Type B pancreatic cell (in vitro differentiated cells): ENCODE measurements at regions not wholly inside any gene's neighbourhood (a gene's known extent, or its start where the extent isn't known, plus 50 kb on each side); places are given as distances from the start of the nearest gene placed in this dataset.

Experiments used
- DNase-seq: peaks from one replicate; pipeline ENCODE4 v3.0.0; 2021; ENCODE audit warnings: mixed read lengths; ENCODE audit not compliant: unreplicated experiment; ENCODE audit errors: extremely low spot score
- H3K27ac Mint-ChIP-seq: 2 replicates; pipeline ENCODE4 v1.8.0; 2021; ENCODE audit warnings: mild to moderate bottlenecking, mixed read lengths
- H3K27me3 Mint-ChIP-seq: 2 replicates; pipeline ENCODE4 v1.8.0; 2021; ENCODE audit warnings: mixed read lengths
- H3K36me3 Mint-ChIP-seq: 2 replicates; pipeline ENCODE4 v1.8.0; 2021; ENCODE audit warnings: mixed read lengths
- H3K4me1 Mint-ChIP-seq: one replicate; pipeline ENCODE4 v1.8.0; 2021; ENCODE audit warnings: mixed read lengths; ENCODE audit not compliant: unreplicated experiment
- H3K4me3 Mint-ChIP-seq: 2 replicates; pipeline ENCODE4 v1.8.0; 2021; ENCODE audit warnings: mild to moderate bottlenecking, mixed read lengths
- H3K9me3 Mint-ChIP-seq: 2 replicates; pipeline ENCODE4 v1.8.0; 2021; ENCODE audit warnings: mixed read lengths
- CTCF ChIP-seq: fragments of 200-600 bp; sonication (generic); conservative IDR thresholded peaks from 2 replicates; pipeline ENCODE4 v1.5.0; 2021; ENCODE audit warnings: antibody characterized with exemption, mild to moderate bottlenecking

GRCh38 chr7:110386006-110386405 lies 704.9 kb upstream of the LRRN3 start:
- no peak for TF ChIP-seq CTCF
- peaks cover 11% of the 10 kb centered on the region for H3K4me1 Mint-ChIP-seq

GRCh38 chr7:110386913-110387312 lies 704.0 kb upstream of the LRRN3 start:
- Mint-ChIP-seq H3K36me3 (no peaks in the 10 kb centered on the region), H3K9me3 (no peaks in the 10 kb centered on the region), H3K4me1 (peaks cover 11% of the 10 kb centered on the region), H3K4me3 (no peak overlapping the region), H3K27ac (no peak overlapping the region), H3K27me3 (no peaks in the 10 kb centered on the region)
- TF ChIP-seq CTCF: no peak
- DNase-seq: no peak

More at GRCh38 chr7:110386006-110386405, 704.9 kb upstream of the LRRN3 start:
- no peak overlapping the region for H3K4me3 Mint-ChIP-seq
- H3K9me3 Mint-ChIP-seq: no peaks in the 10 kb centered on the region
- no peaks in the 10 kb centered on the region for H3K27me3 Mint-ChIP-seq
- no peak for DNase-seq
- no peak overlapping the region for H3K27ac Mint-ChIP-seq
- H3K36me3 Mint-ChIP-seq: no peaks in the 10 kb centered on the region

- Mint-ChIP-seq H3K27ac (no peak overlapping the region), H3K36me3 (no peaks in the 10 kb centered on the region), H3K9me3 (no peaks in the 10 kb centered on the region), H3K4me1 (peaks cover 11% of the 10 kb centered on the region), H3K4me3 (no peak overlapping the region), H3K27me3 (no peaks in the 10 kb centered on the region)
- no peak for DNase-seq
- no peak for TF ChIP-seq CTCF
Measured at GRCh38 chr7:110387689-110388088, 703.2 kb upstream of the LRRN3 start.

- no peak for TF ChIP-seq CTCF
- Mint-ChIP-seq H3K4me1 (peaks cover 11% of the 10 kb centered on the region), H3K9me3 (no peaks in the 10 kb centered on the region), H3K4me3 (no peak overlapping the region), H3K36me3 (no peaks in the 10 kb centered on the region), H3K27me3 (no peaks in the 10 kb centered on the region), H3K27ac (no peak overlapping the region)
- no peak for DNase-seq
Measured at GRCh38 chr7:110388457-110388856, 702.5 kb upstream of the LRRN3 start.

GRCh38 chr7:110396021-110396420 lies 694.9 kb upstream of the LRRN3 start:
- no peak for DNase-seq
- no peaks in the 10 kb centered on the region for H3K9me3 Mint-ChIP-seq
- H3K36me3 Mint-ChIP-seq: no peaks in the 10 kb centered on the region
- no peak overlapping the region for H3K27ac Mint-ChIP-seq
- no peaks in the 10 kb centered on the region for H3K27me3 Mint-ChIP-seq
- H3K4me3 Mint-ChIP-seq: no peak overlapping the region
- H3K4me1 Mint-ChIP-seq: peaks cover 12% of the 10 kb centered on the region
- TF ChIP-seq CTCF: no peak

- Mint-ChIP-seq H3K27ac (no peak overlapping the region), H3K4me3 (no peak overlapping the region), H3K27me3 (no peaks in the 10 kb centered on the region), H3K9me3 (no peaks in the 10 kb centered on the region), H3K36me3 (no peaks in the 10 kb centered on the region), H3K4me1 (peaks cover 15% of the 10 kb centered on the region)
- no peak for TF ChIP-seq CTCF
- DNase-seq: no peak
Measured at GRCh38 chr7:110397927-110398660, 692.8 kb upstream of the LRRN3 start.
